Ecto neural progenitor cell (in vitro differentiated cells): ENCODE measurements at regions not wholly inside any gene's neighbourhood (a gene's known extent, or its start where the extent isn't known, plus 50 kb on each side); places are given as distances from the start of the nearest gene placed in this dataset.
"Not testable (repeated sequence)": the region's sequence is repeated elsewhere in the genome, so short reads cannot be mapped to it uniquely, and the experiment has no call there.

ENCODE experiments used
- DNase-seq: peaks from one replicate; pipeline ENCODE4 v3.0.0-alpha.2; 2018; ENCODE audit warnings: low spot score

- DNase-seq = no peak
Observed at GRCh38 chr6:15087186-15087589, 158.7 kb upstream of the JARID2 start.

DNA sequence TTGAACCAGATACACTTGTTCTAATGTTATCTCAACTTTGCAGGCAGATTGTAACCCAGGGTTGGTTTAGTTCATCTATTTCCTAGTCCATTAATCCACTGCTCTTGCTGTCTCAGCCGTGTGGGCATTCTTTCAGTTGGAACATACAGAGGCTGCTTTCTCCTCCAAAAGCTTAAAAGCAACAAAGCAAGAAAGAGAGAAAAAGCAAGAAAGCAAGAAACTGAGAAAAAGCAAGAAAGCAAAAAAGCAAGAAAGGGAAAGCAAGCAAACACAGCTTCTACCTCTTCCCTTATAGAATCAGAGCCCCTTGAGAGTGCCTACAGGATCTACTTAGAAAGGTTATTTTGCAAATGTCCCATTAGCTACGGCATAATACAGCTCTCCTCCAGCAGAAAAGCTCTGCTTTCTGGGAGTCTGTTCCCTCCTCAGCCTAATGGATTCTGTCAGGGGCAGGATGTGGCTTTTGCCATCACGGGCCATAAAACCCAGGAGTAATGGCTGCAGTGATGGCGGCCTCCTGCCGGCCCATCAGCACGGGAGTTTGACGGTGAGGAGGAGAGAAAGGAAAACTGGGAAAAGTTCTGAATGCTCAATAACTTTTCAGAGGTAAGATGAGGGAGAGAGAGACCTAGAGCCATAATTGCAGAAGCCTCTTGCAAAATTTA lies 156.8 kb upstream of the JARID2 start:
- DNase-seq = no peak

GRCh38 chr6:15089569-15090144 lies 156.2 kb upstream of the JARID2 start:
- no peak for DNase-seq

DNA sequence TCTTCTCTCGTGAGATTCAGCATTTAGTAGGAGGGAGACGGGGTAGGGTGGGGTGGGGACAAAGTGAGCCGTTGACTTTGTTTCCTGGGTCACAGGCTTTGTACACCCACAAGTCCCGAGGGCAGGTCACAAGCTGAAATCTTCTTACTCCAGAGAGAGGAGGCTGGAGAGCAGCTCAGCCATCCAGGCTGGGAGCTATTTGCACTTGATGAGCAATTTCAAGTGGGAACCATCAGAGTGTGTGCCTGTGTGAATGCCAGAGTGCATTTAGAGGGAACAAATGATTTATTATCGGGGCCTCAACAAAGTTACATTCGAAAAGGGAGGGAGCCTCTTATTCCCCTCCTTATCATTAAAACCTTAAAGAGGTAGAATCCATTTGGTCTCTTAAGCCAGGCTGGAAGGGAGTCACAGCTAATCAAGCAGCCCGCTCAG lies 155.7 kb upstream of the JARID2 start:
- DNase-seq = no peak

- no peak for DNase-seq
Observed at GRCh38 chr6:15090745-15091384, 155.0 kb upstream of the JARID2 start.

- no peak for DNase-seq
Observed at GRCh38 chr6:15096894-15097837, 148.7 kb upstream of the JARID2 start.

DNA sequence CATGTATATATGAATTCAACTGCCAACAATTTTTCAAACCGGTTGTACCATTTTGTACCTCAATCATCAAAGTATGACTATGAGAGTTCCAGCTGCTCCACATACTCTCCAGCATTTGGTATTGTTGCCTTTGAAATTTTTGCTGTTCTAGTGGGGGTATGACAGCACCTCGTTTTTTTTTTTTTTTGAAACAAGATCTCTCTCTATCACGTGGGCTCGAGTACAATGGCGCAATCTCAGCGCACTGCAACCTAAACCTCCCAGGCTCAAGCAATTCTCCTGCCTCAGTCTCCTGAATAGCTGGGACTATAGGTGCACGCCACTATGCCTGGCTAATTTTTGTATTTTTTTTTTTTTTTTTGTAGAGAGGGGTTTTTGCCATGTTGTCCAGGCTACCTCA lies 144.7 kb upstream of the JARID2 start:
- no peak for DNase-seq

GRCh38 chr6:15102241-15102640 lies 143.6 kb upstream of the JARID2 start:
- no peak for DNase-seq

- no peak for DNase-seq
Observed at GRCh38 chr6:15106958-15107643, 138.8 kb upstream of the JARID2 start.

GRCh38 chr6:15107644-15108382 lies 138.1 kb upstream of the JARID2 start:
- no peak for DNase-seq

DNA sequence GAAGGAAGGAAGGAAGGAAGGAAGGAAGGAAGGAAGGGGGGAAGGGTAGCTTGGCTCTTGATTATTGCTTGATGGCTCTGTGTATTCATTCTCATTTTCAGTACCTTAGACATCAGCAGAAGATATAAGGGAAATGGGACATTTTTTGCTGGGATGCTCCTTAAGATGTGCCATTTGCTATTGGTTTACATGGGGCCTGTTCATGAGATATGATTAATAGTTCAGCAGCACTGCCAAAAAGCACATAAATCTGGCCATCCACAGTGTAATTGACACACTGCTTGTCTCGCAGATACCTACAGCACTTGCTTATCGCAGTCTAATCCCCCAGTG lies 137.5 kb upstream of the JARID2 start:
- no peak for DNase-seq

DNA sequence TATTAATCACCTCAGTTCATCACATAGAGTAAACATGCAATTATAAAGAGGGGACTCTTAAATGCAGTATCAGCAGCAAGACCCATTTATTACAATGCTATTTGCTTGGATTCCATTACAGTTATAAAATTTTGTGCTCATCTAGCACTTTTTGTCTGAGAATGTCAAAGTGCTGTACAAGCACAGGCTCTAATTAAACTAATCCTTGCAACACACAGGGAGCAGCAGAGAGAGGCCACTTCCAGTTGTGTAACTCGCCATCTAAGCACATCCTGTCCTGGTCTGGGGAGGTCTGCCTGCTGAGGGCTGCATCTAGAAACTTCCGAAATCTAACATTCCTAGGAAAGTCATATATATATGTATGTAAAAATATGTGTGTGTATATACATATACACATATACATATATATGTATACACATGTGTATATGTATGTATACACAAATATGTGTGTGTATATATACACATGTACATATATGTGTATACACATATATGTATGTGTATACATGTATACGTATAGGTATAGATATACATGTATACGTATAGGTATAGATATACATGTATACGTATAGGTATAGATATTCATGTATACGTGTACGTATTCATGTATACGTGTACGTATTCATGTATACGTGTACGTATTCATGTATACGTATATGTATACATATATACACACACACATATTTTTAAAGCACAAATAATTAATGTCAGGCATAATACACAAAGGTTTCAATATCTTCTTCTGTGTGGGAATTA lies 136.4 kb upstream of the JARID2 start:
- DNase-seq = no peak

- DNase-seq = no peak
Observed at GRCh38 chr6:15110726-15111354, 135.0 kb upstream of the JARID2 start.

DNA sequence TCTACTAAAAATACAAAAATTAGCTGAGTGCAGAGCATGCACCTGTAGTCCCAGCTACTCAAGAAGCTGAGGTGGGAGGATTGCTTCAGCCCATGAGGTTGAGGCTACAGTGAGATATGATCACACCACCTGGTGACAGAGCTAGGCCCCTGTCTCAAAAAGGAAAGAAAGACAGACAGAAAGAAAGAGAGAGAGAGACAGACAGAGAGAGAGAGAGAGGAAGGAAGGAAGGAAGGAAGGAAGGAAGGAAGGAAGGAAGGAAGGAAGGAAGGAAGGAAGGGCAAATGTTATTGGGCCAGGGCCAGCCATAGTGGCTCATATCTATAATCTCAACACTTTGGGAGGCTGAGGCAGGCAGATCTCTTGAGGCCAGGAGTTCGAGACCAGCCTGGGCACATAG lies 134.3 kb upstream of the JARID2 start:
- DNase-seq = not testable (repeated sequence)

DNA sequence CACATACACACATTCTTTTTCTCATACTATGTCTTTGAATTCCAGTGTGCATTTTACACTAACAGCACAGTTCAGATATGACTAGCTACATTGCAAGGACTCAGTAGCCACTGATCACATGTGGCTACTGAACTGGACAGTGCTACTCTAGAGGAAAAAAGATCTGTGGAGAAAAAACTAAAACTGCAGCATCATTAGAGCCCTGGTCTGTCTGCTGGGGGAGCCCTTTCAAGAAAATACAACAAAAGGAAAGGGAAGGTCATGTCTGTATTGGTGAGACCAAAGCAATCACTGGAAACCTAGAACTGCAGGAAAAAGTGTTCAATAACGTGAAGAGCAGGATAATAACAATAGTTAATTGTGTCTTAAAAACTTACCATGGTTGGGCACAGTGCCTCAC lies 132.3 kb upstream of the JARID2 start:
- DNase-seq = no peak

- DNase-seq = no peak
Observed at GRCh38 chr6:15114061-15114460, 131.8 kb upstream of the JARID2 start.

GRCh38 chr6:15116889-15117288 lies 129.0 kb upstream of the JARID2 start:
- no peak for DNase-seq

GRCh38 chr6:15121443-15121842 lies 124.4 kb upstream of the JARID2 start:
- DNase-seq = no peak

DNA sequence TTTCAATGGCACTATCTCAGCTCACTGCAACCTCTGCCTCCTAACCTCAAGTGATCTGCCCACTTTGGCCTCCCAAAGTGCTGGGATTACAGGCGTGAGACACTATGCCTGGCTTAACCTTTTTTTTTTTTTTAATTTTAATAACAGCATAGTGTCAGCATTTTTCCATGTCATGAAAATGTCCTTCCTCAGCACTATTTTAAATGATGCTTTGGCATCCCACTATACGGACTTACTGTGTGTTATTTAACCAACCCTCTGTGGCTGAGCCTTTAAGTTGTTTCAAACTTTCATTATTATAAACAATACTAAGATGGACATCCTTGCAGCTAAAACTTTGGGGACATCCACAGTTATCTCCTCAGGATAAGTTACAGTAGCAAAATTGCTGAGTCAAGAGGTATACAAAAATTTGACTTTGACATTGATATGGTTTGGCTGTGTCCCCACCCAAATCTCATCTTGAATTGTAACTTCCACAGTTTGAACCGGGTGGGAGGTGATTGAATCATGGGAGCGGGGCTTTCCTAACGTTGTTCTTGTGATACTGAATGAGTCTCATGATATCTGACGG lies 123.8 kb upstream of the JARID2 start:
- no peak for DNase-seq

DNA sequence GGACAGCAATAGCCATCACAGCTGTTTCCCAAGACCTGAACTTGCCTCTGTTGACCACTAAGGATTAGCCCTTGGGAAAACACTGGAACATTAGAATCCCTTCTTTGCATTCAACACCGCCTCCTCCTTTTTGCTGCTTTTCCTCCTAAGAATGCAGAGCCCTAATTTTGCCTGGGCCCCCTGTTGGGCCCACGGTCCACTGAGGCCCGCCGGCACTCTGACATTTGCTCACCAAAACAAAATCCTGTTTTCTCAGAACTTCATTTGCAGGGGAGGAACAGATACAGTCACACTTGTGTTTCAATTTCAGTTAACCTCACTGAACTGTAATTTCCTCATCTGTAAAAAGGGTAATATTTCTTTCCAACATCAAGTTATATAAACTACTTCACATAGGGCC lies 116.0 kb upstream of the JARID2 start:
- no peak for DNase-seq
